ENCODE measurements at regions not wholly inside any gene's neighbourhood (a gene's known extent, or its start where the extent isn't known, plus 50 kb on each side); places are given as distances from the start of the nearest gene placed in this dataset.
"Not testable (repeated sequence)": the region's sequence is repeated elsewhere in the genome, so short reads cannot be mapped to it uniquely, and the experiment has no call there.

GRCh38 chr6:62999796-63000195 is 211.5 kb upstream of the FKBP1C start:
- peaks cover 9% of the 10 kb centered on the region; the same call in 2 of the 3 replicates for H3K4me1 ChIP-seq
- ATAC-seq = no peak
- ChIA-PET CTCF (no interaction called here), POLR2A (no interaction called here)
- H3K9me3 ChIP-seq = no peaks in the 10 kb centered on the region
- peak overlapping the region; percentile 28; the same call in 1 of the 3 replicates for H3K4me2 ChIP-seq
- no peak overlapping the region for H3K4me3 ChIP-seq
- H3K27ac ChIP-seq = peak overlapping the region; percentile 59 to 66; a peak in 5 of 6 replicates
- FAIRE-seq = no peak
- no peak for TF ChIP-seq EHF (CRISPR knock-in tag; IDR thresholded peaks at IDR 0.05)
- no peak for TF ChIP-seq CEBPB (IDR thresholded peaks at IDR 0.05)
- no peak for TF ChIP-seq RAD21 (conservative IDR thresholded peaks at IDR 0.05 in 1 of 2, IDR thresholded peaks at IDR 0.05 in 1 of 2)
- TF ChIP-seq RARB (CRISPR knock-in tag; IDR thresholded peaks at IDR 0.05) = no peak
- no peak for TF ChIP-seq CHD4 (IDR thresholded peaks at IDR 0.05; ENCODE audit: borderline replicate concordance)
- TF ChIP-seq RNF2 (IDR thresholded peaks at IDR 0.05; ENCODE audit: borderline replicate concordance, low read depth) = no peak
- DNase-seq (ENCODE audit: low read depth in 1 of 2, low spot score in 1 of 2) = no peak
- 4% methylated on average over 1 of the region's 1 CpG for WGBS (ENCODE audit: missing lambda C conversion rate)

- FAIRE-seq; H3K27ac ChIP-seq; CTCF ChIA-PET; H3K4me3 ChIP-seq; H3K4me2 ChIP-seq; POLR2A ChIA-PET; H3K9me3 ChIP-seq; DNase-seq (ENCODE audit: low read depth in 1 of 2, low spot score in 1 of 2); H3K4me1 ChIP-seq; ATAC-seq: not testable (repeated sequence)
- 63% methylated on average over 7 of the region's 7 CpGs for WGBS (ENCODE audit: missing lambda C conversion rate)
These were observed 205.3 kb upstream of the FKBP1C start for GRCh38 chr6:63006018-63006417.

GRCh38 chr6:63010962-63011361 is 200.3 kb upstream of the FKBP1C start:
- H3K9me3 ChIP-seq; FAIRE-seq; CTCF ChIA-PET; H3K27ac ChIP-seq; H3K4me1 ChIP-seq; ATAC-seq; H3K4me2 ChIP-seq; DNase-seq (ENCODE audit: low read depth in 1 of 2, low spot score in 1 of 2); POLR2A ChIA-PET; H3K4me3 ChIP-seq: not testable (repeated sequence)
- 67% methylated on average over 2 of the region's 3 CpGs for WGBS (ENCODE audit: missing lambda C conversion rate)

- no peak for FAIRE-seq
- WGBS (ENCODE audit: missing lambda C conversion rate) = 9% methylated on average over 1 of the region's 1 CpG
- Histone ChIP-seq H3K4me1 (no peaks in the 10 kb centered on the region), H3K4me3 (no peak overlapping the region), H3K9me3 (no peaks in the 10 kb centered on the region), H3K4me2 (no peak overlapping the region), H3K27ac (no peak overlapping the region)
- no peak for DNase-seq (ENCODE audit: low read depth in 1 of 2, low spot score in 1 of 2)
- POLR2A ChIA-PET = no interaction called here
- CTCF ChIA-PET = no interaction called here
- TF ChIP-seq CTCF (IDR thresholded peaks at IDR 0.05) (no peak), PHF8 (IDR thresholded peaks at IDR 0.05; ENCODE audit: borderline replicate concordance, low read depth) (no peak), EHMT2 (IDR thresholded peaks at IDR 0.05; ENCODE audit: low read depth) (no peak), RAD21 (conservative IDR thresholded peaks at IDR 0.05 in 1 of 2, IDR thresholded peaks at IDR 0.05 in 1 of 2) (no peak), FOSL2 (IDR thresholded peaks at IDR 0.05) (no peak), FOSL2 (CRISPR knock-in tag; IDR thresholded peaks at IDR 0.05) (no peak), ATOH8 (CRISPR knock-in tag; IDR thresholded peaks at IDR 0.05; ENCODE audit: low read depth) (no peak), RCOR1 (IDR thresholded peaks at IDR 0.05; ENCODE audit: low read depth, low read length) (no peak), RFX5 (IDR thresholded peaks at IDR 0.05) (no peak), EHF (CRISPR knock-in tag; IDR thresholded peaks at IDR 0.05) (no peak), ZSCAN20 (CRISPR knock-in tag; IDR thresholded peaks at IDR 0.05) (no peak), POLR2A (IDR thresholded peaks at IDR 0.05; ENCODE audit: low read length) (no peak), ZC3H11A (IDR thresholded peaks at IDR 0.05) (no peak)
- TF ChIP-seq, protein P1, sequence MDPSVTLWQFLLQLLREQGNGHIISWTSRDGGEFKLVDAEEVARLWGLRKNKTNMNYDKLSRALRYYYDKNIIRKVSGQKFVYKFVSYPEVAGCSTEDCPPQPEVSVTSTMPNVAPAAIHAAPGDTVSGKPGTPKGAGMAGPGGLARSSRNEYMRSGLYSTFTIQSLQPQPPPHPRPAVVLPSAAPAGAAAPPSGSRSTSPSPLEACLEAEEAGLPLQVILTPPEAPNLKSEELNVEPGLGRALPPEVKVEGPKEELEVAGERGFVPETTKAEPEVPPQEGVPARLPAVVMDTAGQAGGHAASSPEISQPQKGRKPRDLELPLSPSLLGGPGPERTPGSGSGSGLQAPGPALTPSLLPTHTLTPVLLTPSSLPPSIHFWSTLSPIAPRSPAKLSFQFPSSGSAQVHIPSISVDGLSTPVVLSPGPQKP (IDR thresholded peaks at IDR 0.05; ENCODE audit: low read depth, low read length) = no peak
- no peak for ATAC-seq
These were observed 197.0 kb upstream of the FKBP1C start for GRCh38 chr6:63014290-63014689.

Measured in A549 (cell line).